Stomach smooth muscle (tissue), 2 donors: ENCODE measurements at regions not wholly inside any gene's neighbourhood (a gene's known extent, or its start where the extent isn't known, plus 50 kb on each side); places are given as distances from the start of the nearest gene placed in this dataset.

Experiments
- H3K27ac ChIP-seq: one replicate; pipeline ENCODE4 v1.7.0; 2013; ENCODE audit warnings: mild to moderate bottlenecking, low read length, inconsistent platforms
- H3K27me3 ChIP-seq, 2 donors: one replicate each; pipeline ENCODE4 v1.7.0; 2013; ENCODE audit warnings: low read length in 2 of 2; ENCODE audit not compliant: insufficient read depth in 2 of 2, control insufficient read depth in 1 of 2
- H3K36me3 ChIP-seq, 2 donors: one replicate each; pipeline ENCODE4 v1.7.0; 2013; ENCODE audit warnings: low read length in 2 of 2; ENCODE audit not compliant: control insufficient read depth in 2 of 2, insufficient read depth in 2 of 2
- H3K4me1 ChIP-seq: one replicate; pipeline ENCODE4 v1.7.0; 2013; ENCODE audit warnings: low read length; ENCODE audit not compliant: control insufficient read depth, insufficient read depth
- H3K4me3 ChIP-seq, 2 donors: one replicate each; pipeline ENCODE4 v1.7.0; 2013; ENCODE audit warnings: low read length in 2 of 2
- H3K9ac ChIP-seq, 2 donors: one replicate each; pipeline ENCODE4 v1.7.0; 2013; ENCODE audit warnings: low read length in 2 of 2, mild to moderate bottlenecking in 1 of 2
- H3K9me3 ChIP-seq, 2 donors: one replicate each; pipeline ENCODE4 v1.7.0; 2013; ENCODE audit warnings: low read length in 2 of 2; ENCODE audit not compliant: control insufficient read depth in 2 of 2
- donor health status: healthy.
- donor health status: Pancreatic carcinoma.

DNA sequence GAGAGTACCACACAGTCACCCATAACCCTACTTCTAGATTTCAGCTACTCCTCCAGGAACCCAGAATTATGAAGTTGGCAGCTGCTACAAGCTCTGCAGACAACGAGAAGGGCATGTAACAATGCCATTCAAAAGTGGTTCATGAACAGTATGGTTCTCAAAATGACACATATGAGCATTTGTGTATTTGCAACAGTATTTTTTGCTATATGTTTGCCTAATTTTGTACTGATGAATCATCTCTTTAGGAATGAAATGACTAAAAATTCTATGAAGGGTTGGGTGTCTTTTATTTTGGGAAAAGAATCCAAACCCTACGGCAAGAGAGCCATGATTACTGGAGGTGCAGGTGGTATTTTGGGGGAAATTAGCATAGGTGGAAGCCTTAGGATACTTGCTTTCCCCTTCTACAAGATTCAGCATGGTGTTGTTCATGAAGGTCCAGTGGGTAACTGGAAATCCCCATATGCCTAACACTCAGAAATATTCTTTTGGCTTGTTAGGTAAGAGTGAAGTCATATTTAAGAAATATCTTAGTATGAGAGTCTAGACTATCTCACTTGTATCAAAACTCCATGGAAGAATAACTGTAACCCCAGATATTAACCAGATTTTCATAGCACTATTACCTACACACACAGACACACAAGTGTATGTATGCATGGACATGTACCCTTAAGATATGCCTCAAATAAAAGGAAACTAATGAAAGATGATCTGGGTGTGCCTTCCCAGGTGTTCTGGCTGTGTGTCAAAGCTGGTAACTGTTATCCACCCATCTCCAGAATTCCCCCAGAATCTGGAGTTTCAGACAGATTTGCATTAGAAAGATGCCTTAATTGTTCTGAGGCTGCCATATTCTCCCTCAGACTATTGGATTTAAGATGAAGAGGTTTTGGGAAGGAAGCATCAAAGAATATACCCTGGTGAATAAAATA, 688.2 kb upstream of the SOX9 start:
- H3K27me3 ChIP-seq, result no peaks in the 10 kb centered on the region
- H3K27ac ChIP-seq, result no peak overlapping the region
- H3K4me3 ChIP-seq, result no peak overlapping the region

DNA sequence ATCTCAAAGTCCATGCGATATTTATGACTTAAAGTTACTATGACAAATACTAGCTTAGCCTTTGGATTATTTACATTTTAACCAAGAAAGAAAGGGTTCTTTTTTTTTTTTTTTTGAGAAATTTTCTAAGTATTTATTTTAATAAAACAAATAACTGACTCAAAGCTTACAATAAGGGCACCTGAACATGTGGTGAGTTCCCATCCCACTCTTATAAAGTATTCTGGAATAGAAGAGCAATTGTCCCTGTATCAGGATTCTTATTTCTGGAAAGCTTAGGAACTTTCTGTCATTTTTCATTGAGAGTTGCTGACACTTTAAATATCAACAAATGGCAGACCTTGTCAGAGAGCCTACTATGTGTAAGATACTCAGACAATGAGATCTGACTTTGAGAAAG, 686.1 kb upstream of the SOX9 start:
- no peak overlapping the region for H3K9ac ChIP-seq
- no peaks in the 10 kb centered on the region for H3K27me3 ChIP-seq
- no peaks in the 10 kb centered on the region for H3K4me1 ChIP-seq
- H3K36me3 ChIP-seq, result no peaks in the 10 kb centered on the region
- H3K27ac ChIP-seq, result no peak overlapping the region
- H3K9me3 ChIP-seq, result no peaks in the 10 kb centered on the region
- H3K4me3 ChIP-seq, result no peak overlapping the region

More for the DNA sequence above, 688.2 kb upstream of the SOX9 start:
- H3K9me3 ChIP-seq, result no peaks in the 10 kb centered on the region
- H3K4me1 ChIP-seq, result no peaks in the 10 kb centered on the region
- H3K36me3 ChIP-seq, result no peaks in the 10 kb centered on the region
- H3K9ac ChIP-seq, result no peak overlapping the region

DNA sequence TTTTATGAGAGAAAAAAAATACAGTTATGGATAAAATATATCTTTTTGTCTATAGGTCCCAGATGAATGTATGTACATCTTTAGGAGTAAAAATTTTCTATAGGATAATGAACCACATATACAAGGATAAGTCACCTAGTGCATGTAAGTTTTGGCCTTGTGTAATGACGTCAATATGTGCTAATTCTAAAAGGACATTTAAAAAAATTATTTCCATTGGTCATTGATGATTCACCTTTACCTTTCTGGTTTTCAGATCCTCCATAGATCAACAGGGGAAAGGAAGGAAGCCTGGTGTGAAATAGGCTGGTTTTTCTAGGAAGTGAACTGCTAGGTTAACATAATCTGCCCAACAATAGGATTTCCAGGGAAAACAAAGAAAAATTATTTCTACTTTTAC, 684.3 kb upstream of the SOX9 start:
- H3K4me3 ChIP-seq, result no peak overlapping the region
- H3K27me3 ChIP-seq, result no peaks in the 10 kb centered on the region
- H3K9ac ChIP-seq, result no peak overlapping the region
- no peaks in the 10 kb centered on the region for H3K4me1 ChIP-seq
- H3K9me3 ChIP-seq, result no peaks in the 10 kb centered on the region
- no peak overlapping the region for H3K27ac ChIP-seq
- H3K36me3 ChIP-seq, result no peaks in the 10 kb centered on the region

DNA sequence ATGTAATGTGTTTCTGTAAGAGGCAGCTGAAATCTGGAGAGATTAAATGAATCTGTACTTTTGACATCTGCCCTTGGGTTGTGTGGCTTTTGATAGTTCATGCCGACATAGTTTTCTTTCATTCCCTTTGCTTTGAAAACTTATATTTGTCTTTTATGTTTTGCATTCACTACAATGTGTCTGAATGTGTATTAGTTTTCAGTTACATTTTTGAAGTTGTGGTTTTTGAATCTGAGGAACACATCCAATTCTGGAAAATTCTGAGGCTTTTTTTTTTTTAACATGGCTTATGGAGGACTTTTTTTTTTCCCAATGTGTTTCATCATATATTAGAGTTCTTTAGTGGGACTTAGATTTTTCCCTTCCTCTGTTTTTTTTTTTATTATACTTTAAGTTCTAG, 683.7 kb upstream of the SOX9 start:
- Histone ChIP-seq H3K27ac (no peak overlapping the region), H3K4me3 (no peak overlapping the region), H3K9ac (no peak overlapping the region), H3K36me3 (no peaks in the 10 kb centered on the region), H3K27me3 (no peaks in the 10 kb centered on the region), H3K9me3 (no peaks in the 10 kb centered on the region), H3K4me1 (no peaks in the 10 kb centered on the region)

DNA sequence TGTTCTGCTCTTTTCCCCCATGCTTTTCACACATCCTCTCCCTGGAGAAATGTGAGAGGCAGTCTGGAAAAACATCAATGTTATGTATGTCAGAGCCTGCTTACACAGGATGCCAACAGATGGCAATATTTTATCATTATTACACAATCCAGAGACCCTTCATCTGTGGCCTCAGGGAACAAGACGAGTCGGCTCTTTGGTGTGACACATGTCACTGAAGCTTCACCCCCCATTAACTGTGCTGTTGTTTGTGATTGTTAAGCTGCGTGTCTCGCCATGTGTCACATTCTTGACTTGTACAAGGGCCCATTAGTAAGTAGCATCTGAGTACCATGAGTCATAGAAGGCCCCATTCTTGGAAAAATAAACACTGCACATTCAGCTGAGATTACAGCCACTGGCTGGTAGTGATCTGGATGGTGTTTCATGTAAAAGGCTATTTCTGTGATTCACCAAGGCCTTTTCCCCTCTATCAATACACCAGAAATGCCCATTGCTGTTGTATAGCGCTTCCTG, 682.1 kb upstream of the SOX9 start:
- Histone ChIP-seq H3K36me3 (no peaks in the 10 kb centered on the region), H3K4me3 (no peak overlapping the region), H3K27ac (no peak overlapping the region), H3K4me1 (no peaks in the 10 kb centered on the region), H3K27me3 (no peaks in the 10 kb centered on the region), H3K9me3 (no peaks in the 10 kb centered on the region), H3K9ac (no peak overlapping the region)

DNA sequence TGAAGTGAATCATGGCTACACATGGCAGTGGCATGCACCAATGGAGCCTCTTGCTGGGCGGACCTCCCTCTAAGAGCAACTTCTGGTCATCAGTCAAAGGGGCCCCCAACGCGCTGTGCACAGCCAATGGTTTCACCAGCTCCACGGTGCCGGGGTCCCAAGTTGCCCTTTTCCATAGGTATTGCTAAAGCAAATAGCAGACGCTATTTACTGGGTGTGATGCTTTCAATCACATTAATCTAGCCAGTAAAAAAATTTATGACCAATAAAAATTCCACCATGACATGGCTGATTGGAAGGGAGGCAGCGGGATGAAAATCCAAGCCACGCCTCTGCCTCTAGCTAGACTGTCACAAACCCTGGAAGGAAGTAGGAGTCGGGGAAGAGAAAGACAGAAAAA, 680.3 kb upstream of the SOX9 start:
- no peak overlapping the region for H3K27ac ChIP-seq
- H3K9ac ChIP-seq, result no peak overlapping the region

DNA sequence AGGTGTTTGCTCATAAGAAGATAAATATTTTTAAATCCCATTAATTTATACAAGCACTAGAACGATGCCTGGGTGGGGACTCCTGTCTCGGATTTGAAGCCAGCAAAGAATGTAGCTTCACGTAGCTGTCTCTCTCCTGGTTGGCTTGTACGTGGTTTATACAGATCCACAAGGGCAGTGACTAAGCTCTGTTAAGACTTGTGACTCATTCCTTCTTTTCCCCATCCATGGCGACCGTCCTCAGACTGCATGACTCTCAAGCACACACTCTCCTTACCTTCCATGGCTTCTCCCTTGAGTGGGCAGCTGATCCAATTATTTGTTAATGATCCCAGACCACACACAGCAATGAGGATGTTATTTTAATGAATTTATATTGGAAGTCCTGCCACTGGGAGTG, 679.7 kb upstream of the SOX9 start:
- no peaks in the 10 kb centered on the region for H3K27me3 ChIP-seq

More for the DNA sequence above, 680.3 kb upstream of the SOX9 start:
- no peaks in the 10 kb centered on the region for H3K9me3 ChIP-seq
- no peaks in the 10 kb centered on the region for H3K27me3 ChIP-seq
- H3K36me3 ChIP-seq, result no peaks in the 10 kb centered on the region
- H3K4me3 ChIP-seq, result no peak overlapping the region
- H3K4me1 ChIP-seq, result no peaks in the 10 kb centered on the region

DNA sequence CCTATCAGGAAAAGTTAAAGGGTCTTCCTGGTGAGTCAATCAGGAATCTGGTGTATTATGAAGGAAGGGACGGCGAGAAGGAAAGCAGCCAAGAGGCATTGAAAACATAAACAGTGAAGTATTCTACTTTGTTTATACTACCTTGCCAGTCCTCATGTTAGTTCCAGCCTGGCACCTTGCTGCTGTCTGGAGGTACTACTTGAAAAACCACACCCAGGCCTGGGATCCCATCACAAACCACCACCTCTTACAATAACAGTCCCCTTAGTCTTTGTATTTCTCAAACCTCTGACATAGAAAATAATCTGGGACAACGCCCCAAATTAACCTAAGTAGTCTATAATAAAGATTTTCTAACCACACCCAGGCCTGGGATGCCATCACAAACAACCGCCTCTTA, 676.7 kb upstream of the SOX9 start:
- no peaks in the 10 kb centered on the region for H3K4me1 ChIP-seq
- no peak overlapping the region for H3K27ac ChIP-seq
- no peak overlapping the region for H3K9ac ChIP-seq
- no peak overlapping the region for H3K4me3 ChIP-seq
- H3K27me3 ChIP-seq, result no peaks in the 10 kb centered on the region
- H3K36me3 ChIP-seq, result no peaks in the 10 kb centered on the region
- H3K9me3 ChIP-seq, result no peaks in the 10 kb centered on the region

More for the DNA sequence above, 679.7 kb upstream of the SOX9 start:
- Histone ChIP-seq H3K36me3 (no peaks in the 10 kb centered on the region), H3K4me3 (no peak overlapping the region), H3K4me1 (no peaks in the 10 kb centered on the region), H3K27ac (no peak overlapping the region), H3K9me3 (no peaks in the 10 kb centered on the region), H3K9ac (no peak overlapping the region)

DNA sequence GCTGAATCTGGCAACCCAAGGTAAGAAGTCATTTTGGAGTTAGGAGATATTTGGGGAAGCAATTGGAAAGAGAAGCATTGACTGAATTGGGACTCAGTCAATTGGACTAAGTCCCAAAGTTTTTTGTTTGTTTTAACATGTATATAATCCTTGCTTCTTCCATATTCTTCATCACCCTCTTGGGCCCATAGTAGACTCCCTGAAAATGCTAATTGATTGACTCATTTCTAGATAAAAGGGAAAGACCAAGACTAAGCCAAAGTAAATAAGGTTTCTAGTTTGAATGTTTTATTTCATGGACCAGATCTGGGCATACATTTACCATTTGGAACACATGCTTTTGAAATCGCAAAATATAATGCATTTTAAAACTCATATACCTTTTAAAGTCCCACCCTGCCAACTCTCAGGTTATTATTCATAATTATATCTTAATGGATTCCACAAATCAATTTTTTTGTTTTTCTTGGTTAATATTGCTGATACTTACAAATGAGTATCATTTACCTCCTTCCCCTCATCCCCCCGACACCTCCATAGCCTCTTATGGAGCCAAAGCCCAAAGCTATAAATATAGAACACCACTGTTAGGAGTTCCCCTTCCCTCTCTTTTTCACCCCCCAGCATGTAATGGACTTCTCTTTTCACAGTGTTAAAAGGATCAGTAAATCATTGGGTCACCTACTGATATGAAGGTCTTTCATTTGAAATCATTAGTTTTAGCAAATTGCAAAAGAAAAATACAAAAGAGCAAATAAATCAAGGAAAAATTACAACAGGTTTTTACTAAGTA, 674.0 kb upstream of the SOX9 start:
- H3K4me1 ChIP-seq, result no peaks in the 10 kb centered on the region
- no peak overlapping the region for H3K27ac ChIP-seq
- no peaks in the 10 kb centered on the region for H3K36me3 ChIP-seq
- no peaks in the 10 kb centered on the region for H3K9me3 ChIP-seq
- no peaks in the 10 kb centered on the region for H3K27me3 ChIP-seq
- no peak overlapping the region for H3K4me3 ChIP-seq
- H3K9ac ChIP-seq, result no peak overlapping the region

DNA sequence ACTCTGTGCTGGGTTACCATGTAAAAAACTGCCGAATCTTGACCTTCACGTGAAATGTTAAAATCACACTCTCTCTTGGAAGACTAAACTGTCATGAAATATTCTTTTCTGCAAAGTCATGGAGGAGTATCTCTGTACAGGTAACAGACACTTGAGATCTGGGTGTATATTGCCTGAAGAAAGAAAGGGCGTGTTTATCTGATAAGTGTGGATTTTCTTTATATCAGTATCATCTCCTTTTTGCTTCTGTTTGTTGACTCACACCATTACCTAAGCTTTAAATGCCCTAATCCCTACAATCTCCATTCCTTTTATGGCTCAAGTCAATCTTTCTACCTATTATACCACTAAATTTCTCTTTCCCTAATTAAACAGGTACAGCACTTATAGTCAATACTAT, 673.2 kb upstream of the SOX9 start:
- no peak overlapping the region for H3K4me3 ChIP-seq
- H3K27me3 ChIP-seq, result no peaks in the 10 kb centered on the region
- H3K27ac ChIP-seq, result no peak overlapping the region
- no peaks in the 10 kb centered on the region for H3K9me3 ChIP-seq
- no peak overlapping the region for H3K9ac ChIP-seq
- H3K36me3 ChIP-seq, result no peaks in the 10 kb centered on the region
- H3K4me1 ChIP-seq, result no peaks in the 10 kb centered on the region
